AG04450 (cell line): ENCODE measurements at regions not wholly inside any gene's neighbourhood (a gene's known extent, or its start where the extent isn't known, plus 50 kb on each side); places are given as distances from the start of the nearest gene placed in this dataset.

Experiments
- CTCF ChIA-PET: fragments of 300-600, 350-600 bp; formaldehyde crosslinking; extraction: SDS; loops from one replicate; lab custom pipeline; 2022; ENCODE audit warnings: antibody characterized with exemption, inconsistent platforms; lab: Charles Lee
- POLR2A ChIA-PET: fragments of 350-600 bp; formaldehyde crosslinking; extraction: SDS; loops from one replicate; lab custom pipeline; 2021; ENCODE audit warnings: antibody characterized with exemption, inconsistent platforms; lab: Yijun Ruan, JAX
- DNase-seq: peaks from one replicate; pipeline ENCODE4 v3.0.0-alpha.2; 2011; ENCODE audit warnings: low read depth, low spot score
- H3K27ac ChIP-seq: one replicate; pipeline ENCODE4 v1.5.1; 2012; ENCODE audit warnings: low read depth, low read length, control low read depth
- H3K27me3 ChIP-seq: one replicate; pipeline ENCODE4 v1.6.0; 2012; ENCODE audit warnings: low read length; ENCODE audit not compliant: control insufficient read depth, insufficient read depth
- H3K4me3 ChIP-seq: 2 replicates; pipeline ENCODE4 v1.5.1; 2011; ENCODE audit warnings: mild to moderate bottlenecking, low read depth, low read length, control low read depth
- H3K9me3 ChIP-seq: 2 replicates; pipeline ENCODE4 v1.5.1; 2012; ENCODE audit warnings: low read length; ENCODE audit not compliant: control insufficient read depth, insufficient read depth
- CTCF ChIP-seq: IDR thresholded peaks from 2 replicates; pipeline ENCODE4 v1.5.1; 2011; ENCODE audit warnings: low read depth, low read length, control low read depth, inconsistent platforms

DNA sequence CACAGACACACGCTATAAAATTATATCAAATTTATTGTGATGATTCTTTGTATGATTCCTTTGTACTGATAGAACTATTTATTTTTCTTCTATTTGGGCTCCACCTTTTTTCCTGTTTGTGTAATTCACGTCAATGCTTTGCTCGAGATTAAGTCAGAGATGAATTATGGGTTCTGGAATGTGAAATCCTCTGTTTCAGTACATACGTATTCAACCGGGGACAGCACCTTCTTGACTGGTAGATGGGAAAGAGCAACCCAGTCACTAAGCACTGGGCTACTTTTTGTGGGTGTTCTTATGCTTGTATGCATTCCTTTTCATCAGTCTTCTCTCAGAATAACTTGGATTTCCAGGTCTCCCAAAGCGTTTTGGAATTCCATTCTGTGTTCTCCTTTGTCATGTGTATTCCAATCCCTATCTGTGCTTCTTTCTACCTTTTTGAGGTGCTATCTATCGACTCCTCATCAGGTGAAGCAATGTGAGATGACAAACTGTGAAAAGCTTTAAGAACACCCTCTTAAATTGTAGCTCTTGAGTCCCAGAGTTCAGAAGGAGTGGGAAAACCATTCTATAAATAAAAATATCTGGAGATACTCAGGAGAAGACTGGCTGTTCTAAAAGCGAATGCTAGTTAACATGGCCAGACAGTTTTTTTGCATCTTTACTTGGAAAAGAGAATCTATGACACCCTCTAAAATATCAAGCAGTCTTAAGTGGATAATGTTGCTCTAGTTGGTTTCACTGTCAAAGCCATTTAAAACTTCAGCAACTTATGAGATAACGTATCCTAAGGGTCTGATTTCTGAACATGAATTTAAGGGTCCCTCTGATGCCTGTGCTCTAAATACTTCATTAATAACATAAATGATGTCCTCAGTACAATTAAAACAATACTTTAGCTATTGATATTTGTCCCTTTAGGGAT, 197.7 kb upstream of the PREP start:
- ChIA-PET POLR2A (no interaction called here), CTCF (no interaction called here)
- no peaks in the 10 kb centered on the region for H3K9me3 ChIP-seq
- DNase-seq = peak; percentile 44
- no peaks in the 10 kb centered on the region for H3K27me3 ChIP-seq
- no peak overlapping the region for H3K4me3 ChIP-seq
- H3K27ac ChIP-seq = peak overlapping the region; percentile 91
- no peak for TF ChIP-seq CTCF

- Histone ChIP-seq H3K4me3 (no peak overlapping the region), H3K27me3 (no peaks in the 10 kb centered on the region), H3K9me3 (no peaks in the 10 kb centered on the region), H3K27ac (no peak overlapping the region)
- CTCF ChIA-PET = interaction anchor here (1.0 kb wide), 1 partner anchor 625 kb away, joined by 3 read pairs; no protein-coding TSS in a partner anchor
- TF ChIP-seq CTCF = no peak
- POLR2A ChIA-PET = no interaction called here
- DNase-seq = no peak
Measured at GRCh38 chr6:105598264-105598663, 195.4 kb upstream of the PREP start.

- Histone ChIP-seq H3K4me3 (no peak overlapping the region), H3K27me3 (no peaks in the 10 kb centered on the region), H3K27ac (peak overlapping the region; percentile 25), H3K9me3 (no peaks in the 10 kb centered on the region)
- ChIA-PET CTCF (no interaction called here), POLR2A (interaction anchor here (1.2 kb wide), 1 partner anchor 8 kb away, joined by 5 read pairs; no protein-coding TSS in a partner anchor)
- DNase-seq = peak; percentile 92
- no peak for TF ChIP-seq CTCF
Measured at GRCh38 chr6:105596284-105596755, 193.4 kb upstream of the PREP start.

DNA sequence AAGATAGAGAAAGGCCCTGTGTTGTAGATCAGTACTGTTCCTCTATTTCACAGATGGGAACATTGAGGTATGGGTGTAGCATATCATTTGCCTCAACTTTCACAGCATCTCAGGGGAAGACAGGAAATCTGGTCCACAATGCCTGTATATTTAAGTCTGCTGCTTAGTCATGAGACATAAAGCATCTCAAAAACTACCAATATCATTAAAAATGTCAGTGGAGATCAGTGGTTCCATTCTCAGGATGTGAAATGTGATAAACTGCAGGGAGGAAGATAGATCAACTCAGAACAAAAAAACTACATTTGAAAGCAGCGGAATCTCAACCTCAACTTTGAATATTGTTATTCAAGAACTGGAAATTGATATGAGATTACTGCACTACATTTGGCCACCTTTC, 192.9 kb upstream of the PREP start:
- TF ChIP-seq CTCF = no peak
- peak overlapping the region; percentile 54 for H3K27ac ChIP-seq
- DNase-seq = no peak
- no peak overlapping the region for H3K4me3 ChIP-seq
- CTCF ChIA-PET = no interaction called here
- H3K9me3 ChIP-seq = no peaks in the 10 kb centered on the region
- POLR2A ChIA-PET = interaction anchor here (1.2 kb wide), 1 partner anchor 9 kb away, joined by 5 read pairs; no protein-coding TSS in a partner anchor
- H3K27me3 ChIP-seq = no peaks in the 10 kb centered on the region

GRCh38 chr6:105594821-105595220, 191.9 kb upstream of the PREP start:
- H3K4me3 ChIP-seq = no peak overlapping the region
- H3K9me3 ChIP-seq = no peaks in the 10 kb centered on the region
- CTCF ChIA-PET = interaction anchor here (1.0 to 1.8 kb wide), 2 partner anchors 629 to 706 kb away, joined by 3 to 6 read pairs; no protein-coding TSS in a partner anchor
- POLR2A ChIA-PET = no interaction called here
- H3K27ac ChIP-seq = no peak overlapping the region
- no peak for TF ChIP-seq CTCF
- DNase-seq = no peak
- H3K27me3 ChIP-seq = no peaks in the 10 kb centered on the region
